ENCODE measurements at regions not wholly inside any gene's neighbourhood (a gene's known extent, or its start where the extent isn't known, plus 50 kb on each side); places are given as distances from the start of the nearest gene placed in this dataset.

- H3K27me3 ChIP-seq (ENCODE audit: control insufficient read depth, insufficient read depth, low read length), result no peaks in the 10 kb centered on the region
- no peak overlapping the region for H3K4me3 ChIP-seq (ENCODE audit: low read depth, low read length)
- POLR2A ChIA-PET, result no interaction called here
- CTCF ChIA-PET, result no interaction called here
- H3K36me3 ChIP-seq (ENCODE audit: control insufficient read depth, insufficient read depth, low read length), result no peaks in the 10 kb centered on the region
- DNase-seq (ENCODE audit: low read depth), result no peak
- TF ChIP-seq, protein P1, sequence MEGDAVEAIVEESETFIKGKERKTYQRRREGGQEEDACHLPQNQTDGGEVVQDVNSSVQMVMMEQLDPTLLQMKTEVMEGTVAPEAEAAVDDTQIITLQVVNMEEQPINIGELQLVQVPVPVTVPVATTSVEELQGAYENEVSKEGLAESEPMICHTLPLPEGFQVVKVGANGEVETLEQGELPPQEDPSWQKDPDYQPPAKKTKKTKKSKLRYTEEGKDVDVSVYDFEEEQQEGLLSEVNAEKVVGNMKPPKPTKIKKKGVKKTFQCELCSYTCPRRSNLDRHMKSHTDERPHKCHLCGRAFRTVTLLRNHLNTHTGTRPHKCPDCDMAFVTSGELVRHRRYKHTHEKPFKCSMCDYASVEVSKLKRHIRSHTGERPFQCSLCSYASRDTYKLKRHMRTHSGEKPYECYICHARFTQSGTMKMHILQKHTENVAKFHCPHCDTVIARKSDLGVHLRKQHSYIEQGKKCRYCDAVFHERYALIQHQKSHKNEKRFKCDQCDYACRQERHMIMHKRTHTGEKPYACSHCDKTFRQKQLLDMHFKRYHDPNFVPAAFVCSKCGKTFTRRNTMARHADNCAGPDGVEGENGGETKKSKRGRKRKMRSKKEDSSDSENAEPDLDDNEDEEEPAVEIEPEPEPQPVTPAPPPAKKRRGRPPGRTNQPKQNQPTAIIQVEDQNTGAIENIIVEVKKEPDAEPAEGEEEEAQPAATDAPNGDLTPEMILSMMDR (IDR thresholded peaks at IDR 0.05; ENCODE audit: insufficient read depth, low read depth, low read length), result no peak
Observed at GRCh38 chr2:23029951-23030350, 355.0 kb upstream of the KLHL29 start.

DNA sequence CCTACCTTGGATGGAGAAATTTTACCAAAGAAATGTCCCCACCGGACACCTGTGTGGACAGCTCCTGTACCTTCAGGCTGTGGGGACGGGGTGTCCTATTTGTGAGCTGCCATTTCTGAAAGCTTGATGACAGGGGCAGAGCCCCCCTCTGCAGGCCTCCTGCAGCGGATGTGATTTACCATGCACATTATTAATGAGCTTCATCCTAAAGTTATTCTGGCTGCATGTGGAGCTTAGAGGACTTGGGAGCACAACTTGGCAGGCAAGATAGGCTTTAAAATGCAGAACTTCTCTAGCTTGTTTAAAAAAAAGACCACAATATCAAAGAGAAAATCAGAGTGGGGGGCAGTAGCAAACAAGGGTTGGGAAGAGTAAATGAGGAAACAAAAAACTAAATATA lies 350.0 kb upstream of the KLHL29 start:
- Histone ChIP-seq H3K36me3 (ENCODE audit: control insufficient read depth, insufficient read depth, low read length) (no peaks in the 10 kb centered on the region), H3K4me3 (ENCODE audit: low read depth, low read length) (no peak overlapping the region), H3K27me3 (ENCODE audit: control insufficient read depth, insufficient read depth, low read length) (no peaks in the 10 kb centered on the region)
- CTCF ChIA-PET, result no interaction called here
- TF ChIP-seq, protein P1 (IDR thresholded peaks at IDR 0.05; ENCODE audit: insufficient read depth, low read depth, low read length), result no peak
- no peak for DNase-seq (ENCODE audit: low read depth)
- POLR2A ChIA-PET, result no interaction called here

GRCh38 chr2:23036629-23037028 lies 348.4 kb upstream of the KLHL29 start:
- no peak for DNase-seq (ENCODE audit: low read depth)
- no peak overlapping the region for H3K4me3 ChIP-seq (ENCODE audit: low read depth, low read length)
- ChIA-PET POLR2A (no interaction called here), CTCF (no interaction called here)
- no peaks in the 10 kb centered on the region for H3K36me3 ChIP-seq (ENCODE audit: control insufficient read depth, insufficient read depth, low read length)
- TF ChIP-seq, protein P1 (IDR thresholded peaks at IDR 0.05; ENCODE audit: insufficient read depth, low read depth, low read length), result no peak
- H3K27me3 ChIP-seq (ENCODE audit: control insufficient read depth, insufficient read depth, low read length), result no peaks in the 10 kb centered on the region

GRCh38 chr2:23037596-23037995 lies 347.4 kb upstream of the KLHL29 start:
- no peak overlapping the region for H3K4me3 ChIP-seq (ENCODE audit: low read depth, low read length)
- no peaks in the 10 kb centered on the region for H3K27me3 ChIP-seq (ENCODE audit: control insufficient read depth, insufficient read depth, low read length)
- no peaks in the 10 kb centered on the region for H3K36me3 ChIP-seq (ENCODE audit: control insufficient read depth, insufficient read depth, low read length)
- ChIA-PET POLR2A (no interaction called here), CTCF (no interaction called here)
- TF ChIP-seq, protein P1 (IDR thresholded peaks at IDR 0.05; ENCODE audit: insufficient read depth, low read depth, low read length), result no peak
- DNase-seq (ENCODE audit: low read depth), result no peak

- ChIA-PET CTCF (no interaction called here), POLR2A (no interaction called here)
- TF ChIP-seq, protein P1 (IDR thresholded peaks at IDR 0.05; ENCODE audit: insufficient read depth, low read depth, low read length), result no peak
- Histone ChIP-seq H3K36me3 (ENCODE audit: control insufficient read depth, insufficient read depth, low read length) (no peaks in the 10 kb centered on the region), H3K4me3 (ENCODE audit: low read depth, low read length) (no peak overlapping the region), H3K27me3 (ENCODE audit: control insufficient read depth, insufficient read depth, low read length) (no peaks in the 10 kb centered on the region)
- DNase-seq (ENCODE audit: low read depth), result no peak
Observed at GRCh38 chr2:23041443-23041842, 343.5 kb upstream of the KLHL29 start.

All from BJ (cell line).